GM12878 (cell line): ENCODE measurements at regions not wholly inside any gene's neighbourhood (a gene's known extent, or its start where the extent isn't known, plus 50 kb on each side); places are given as distances from the start of the nearest gene placed in this dataset.

Experiments
- ATAC-seq: fragments of 200-7000 bp; cut with Tn5 transposase; 3 replicates; pipeline ENCODE4 v1.9.1; 2020; ENCODE audit warnings: mild to moderate bottlenecking, moderate library complexity
- BruUV-seq: library from RNA; stranded (reverse); fragments of 400-500 nt; replicated peaks from 2 replicates; lab custom pipeline; 2021; lab: Mats Ljungman, UMichigan
- CTCF ChIA-PET: fragments of 300-600 bp; sonication (Branson Sonifier 250); formaldehyde crosslinking; extraction: SDS; loops from one replicate; lab custom pipeline; 2021; ENCODE audit warnings: inconsistent platforms; lab: Yijun Ruan, JAX
- POLR2A ChIA-PET: fragments of 350-600 bp; formaldehyde crosslinking; extraction: SDS; loops from one replicate; lab custom pipeline; 2021; ENCODE audit warnings: inconsistent platforms; lab: Charles Lee
- RAD21 ChIA-PET: fragments of 300-600 bp; sonication (Branson Sonifier 250); formaldehyde crosslinking; loops from one replicate; lab custom pipeline; 2023; ENCODE audit warnings: antibody characterized with exemption; ENCODE audit not compliant: unreplicated experiment; lab: Charles Lee
- SMC1A ChIA-PET: fragments of 300-600 bp; sonication (Branson Sonifier 250); formaldehyde crosslinking; loops from one replicate; lab custom pipeline; 2023; ENCODE audit not compliant: unreplicated experiment, uncharacterized antibody; lab: Charles Lee
- DNase-seq: peaks from one replicate; pipeline ENCODE4 v3.0.0-alpha.2; 2011; ENCODE audit warnings: low read depth, low spot score
- FAIRE-seq: peaks from 3 replicates; lab custom pipeline; 2011; peaks lifted over from hg19 to GRCh38; lab: Jason Lieb, UNC
- H2AFZ ChIP-seq: 2 replicates; pipeline ENCODE4 v1.6.0; 2011; ENCODE audit warnings: low read depth, low read length, control low read depth; ENCODE audit not compliant: control insufficient read depth
- H3K27ac ChIP-seq: 2 replicates; pipeline ENCODE4 v1.5.1; 2011; ENCODE audit warnings: control low read depth; ENCODE audit not compliant: control insufficient read depth, insufficient read depth
- H3K27me3 ChIP-seq, 2 experiments: replicated peaks in 1 of 2; 2 replicates each; pipeline versions ENCODE4 v1.6.0 to v1.6.1; 2011; ENCODE audit warnings: low read length in 1 of 2; ENCODE audit not compliant: control insufficient read depth in 2 of 2, insufficient read depth in 2 of 2
- H3K36me3 ChIP-seq, 2 experiments: 2 replicates each; pipeline ENCODE4 v1.5.1; 2011; ENCODE audit warnings: low read length in 1 of 2; ENCODE audit not compliant: control insufficient read depth in 2 of 2, insufficient read depth in 2 of 2
- H3K4me1 ChIP-seq: 2 replicates; pipeline ENCODE4 v1.6.1; 2011; ENCODE audit warnings: mild to moderate bottlenecking, low read length, moderate library complexity, mixed read lengths; ENCODE audit not compliant: control insufficient read depth, insufficient read depth
- H3K4me2 ChIP-seq: 2 replicates; pipeline ENCODE4 v1.6.0; 2011; ENCODE audit warnings: control low read depth; ENCODE audit not compliant: control insufficient read depth, insufficient read depth
- H3K4me3 ChIP-seq: fragments of 200-600 bp; sonication (generic); 2 replicates; pipeline ENCODE4 v1.5.1; 2016
- H3K79me2 ChIP-seq: 2 replicates; pipeline ENCODE4 v1.6.0; 2011; ENCODE audit warnings: low read length; ENCODE audit not compliant: control insufficient read depth, insufficient read depth
- H3K9ac ChIP-seq: 2 replicates; pipeline ENCODE4 v1.8.0; 2011; ENCODE audit warnings: low read length, control low read depth, mixed read lengths; ENCODE audit not compliant: control insufficient read depth, insufficient read depth
- H3K9me3 ChIP-seq: replicated peaks from 3 replicates; pipeline ENCODE4 v1.5.1; 2011; ENCODE audit warnings: mild to moderate bottlenecking, low read length; ENCODE audit not compliant: control insufficient read depth, insufficient read depth
- H4K20me1 ChIP-seq: 2 replicates; pipeline ENCODE4 v1.6.0; 2011; ENCODE audit not compliant: control insufficient read depth, insufficient read depth
- CBFB ChIP-seq: IDR thresholded peaks from 2 replicates; pipeline ENCODE4 v1.6.1; 2016; ENCODE audit warnings: antibody characterized with exemption, low read depth
- MTA2 ChIP-seq: fragments of 450-650 bp; IDR thresholded peaks from 2 replicates; pipeline ENCODE4 v1.6.1; 2016; ENCODE audit warnings: low read depth, mild to moderate bottlenecking, moderate library complexity
- MYB ChIP-seq: fragments of 150-350 bp; IDR thresholded peaks from 2 replicates; pipeline ENCODE4 v1.6.1; 2014; ENCODE audit warnings: mild to moderate bottlenecking, low read depth, low read length, borderline replicate concordance
- SMAD1 ChIP-seq: fragments of 450-650 bp; IDR thresholded peaks from 2 replicates; pipeline ENCODE4 v1.6.1; 2018; ENCODE audit warnings: mild to moderate bottlenecking, low read depth; ENCODE audit not compliant: partially characterized antibody
- SMAD5 ChIP-seq: IDR thresholded peaks from 2 replicates; pipeline ENCODE4 v1.6.1; 2016; ENCODE audit warnings: antibody characterized with exemption, low read depth
- TARDBP ChIP-seq: IDR thresholded peaks from 2 replicates; pipeline ENCODE4 v1.6.1; 2016; ENCODE audit warnings: borderline replicate concordance
- ZBTB40 ChIP-seq: fragments of 450-650 bp; IDR thresholded peaks from 2 replicates; pipeline ENCODE4 v1.6.1; 2016; ENCODE audit warnings: mild to moderate bottlenecking, moderate library complexity, borderline replicate concordance
- WGBS: methylation state at CpG from one replicate; pipeline ENCODE4 v1.1.6; 2016; ENCODE audit warnings: low lambda C conversion rate; ENCODE audit not compliant: insufficient replicate concordance, insufficient coverage; ENCODE audit errors: missing lambda C conversion rate; 5-methylcytosine and 5-hydroxymethylcytosine counted together
- in situ Hi-C: fragments of 300-500 bp; cut with MboI; formaldehyde crosslinking; loops from 9 replicates; pipeline ENCODE4 v1.14.3; 2018; ENCODE audit warnings: mixed read lengths
- intact Hi-C: fragments of 100-400 bp; cut with micrococcal nuclease; formaldehyde crosslinking; loops from one replicate; pipeline ENCODE4 v1.14.2; 2022; ENCODE audit not compliant: unreplicated experiment
- TF ChIP-seq, protein P1 (sequence below): fragments of 450-650 bp; formaldehyde crosslinking; IDR thresholded peaks from 2 replicates; pipeline ENCODE4 v1.5.0; 2022; ENCODE audit warnings: mild to moderate bottlenecking, missing genetic modification characterization
- TF ChIP-seq, protein P2 (sequence below): fragments of 450-650 bp; IDR thresholded peaks from 2 replicates; pipeline ENCODE4 v1.6.1; 2017; ENCODE audit warnings: mild to moderate bottlenecking
- TF ChIP-seq, protein P3 (sequence below): fragments of 450-650 bp; IDR thresholded peaks from 2 replicates; pipeline ENCODE4 v1.6.1; 2016; ENCODE audit warnings: mild to moderate bottlenecking

- H3K27ac ChIP-seq = no peak overlapping the region
- H3K36me3 ChIP-seq = no peaks in the 10 kb centered on the region
- CTCF ChIA-PET = no interaction called here
- in situ Hi-C loops (no loop called here), intact Hi-C loops (no loop called here)
- no TSS peak for BruUV-seq
- H3K9me3 ChIP-seq = no peaks in the 10 kb centered on the region
- WGBS = 0% methylated on average over 2 of the region's 2 CpGs
- POLR2A ChIA-PET = no interaction called here
- H3K4me1 ChIP-seq = no peaks in the 10 kb centered on the region; the same call in 1 of the 2 replicates
- TF ChIP-seq ZBTB40 (no peak), MYB (no peak), MTA2 (no peak), SMAD5 (no peak), CBFB (no peak), SMAD1 (no peak), TARDBP (no peak)
- TF ChIP-seq, protein P1, sequence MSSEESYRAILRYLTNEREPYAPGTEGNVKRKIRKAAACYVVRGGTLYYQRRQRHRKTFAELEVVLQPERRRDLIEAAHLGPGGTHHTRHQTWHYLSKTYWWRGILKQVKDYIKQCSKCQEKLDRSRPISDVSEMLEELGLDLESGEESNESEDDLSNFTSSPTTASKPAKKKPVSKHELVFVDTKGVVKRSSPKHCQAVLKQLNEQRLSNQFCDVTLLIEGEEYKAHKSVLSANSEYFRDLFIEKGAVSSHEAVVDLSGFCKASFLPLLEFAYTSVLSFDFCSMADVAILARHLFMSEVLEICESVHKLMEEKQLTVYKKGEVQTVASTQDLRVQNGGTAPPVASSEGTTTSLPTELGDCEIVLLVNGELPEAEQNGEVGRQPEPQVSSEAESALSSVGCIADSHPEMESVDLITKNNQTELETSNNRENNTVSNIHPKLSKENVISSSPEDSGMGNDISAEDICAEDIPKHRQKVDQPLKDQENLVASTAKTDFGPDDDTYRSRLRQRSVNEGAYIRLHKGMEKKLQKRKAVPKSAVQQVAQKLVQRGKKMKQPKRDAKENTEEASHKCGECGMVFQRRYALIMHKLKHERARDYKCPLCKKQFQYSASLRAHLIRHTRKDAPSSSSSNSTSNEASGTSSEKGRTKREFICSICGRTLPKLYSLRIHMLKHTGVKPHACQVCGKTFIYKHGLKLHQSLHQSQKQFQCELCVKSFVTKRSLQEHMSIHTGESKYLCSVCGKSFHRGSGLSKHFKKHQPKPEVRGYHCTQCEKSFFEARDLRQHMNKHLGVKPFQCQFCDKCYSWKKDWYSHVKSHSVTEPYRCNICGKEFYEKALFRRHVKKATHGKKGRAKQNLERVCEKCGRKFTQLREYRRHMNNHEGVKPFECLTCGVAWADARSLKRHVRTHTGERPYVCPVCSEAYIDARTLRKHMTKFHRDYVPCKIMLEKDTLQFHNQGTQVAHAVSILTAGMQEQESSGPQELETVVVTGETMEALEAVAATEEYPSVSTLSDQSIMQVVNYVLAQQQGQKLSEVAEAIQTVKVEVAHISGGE = no peak
- TF ChIP-seq, protein P2, sequence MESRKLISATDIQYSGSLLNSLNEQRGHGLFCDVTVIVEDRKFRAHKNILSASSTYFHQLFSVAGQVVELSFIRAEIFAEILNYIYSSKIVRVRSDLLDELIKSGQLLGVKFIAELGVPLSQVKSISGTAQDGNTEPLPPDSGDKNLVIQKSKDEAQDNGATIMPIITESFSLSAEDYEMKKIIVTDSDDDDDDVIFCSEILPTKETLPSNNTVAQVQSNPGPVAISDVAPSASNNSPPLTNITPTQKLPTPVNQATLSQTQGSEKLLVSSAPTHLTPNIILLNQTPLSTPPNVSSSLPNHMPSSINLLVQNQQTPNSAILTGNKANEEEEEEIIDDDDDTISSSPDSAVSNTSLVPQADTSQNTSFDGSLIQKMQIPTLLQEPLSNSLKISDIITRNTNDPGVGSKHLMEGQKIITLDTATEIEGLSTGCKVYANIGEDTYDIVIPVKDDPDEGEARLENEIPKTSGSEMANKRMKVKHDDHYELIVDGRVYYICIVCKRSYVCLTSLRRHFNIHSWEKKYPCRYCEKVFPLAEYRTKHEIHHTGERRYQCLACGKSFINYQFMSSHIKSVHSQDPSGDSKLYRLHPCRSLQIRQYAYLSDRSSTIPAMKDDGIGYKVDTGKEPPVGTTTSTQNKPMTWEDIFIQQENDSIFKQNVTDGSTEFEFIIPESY = no peak
- TF ChIP-seq, protein P3, sequence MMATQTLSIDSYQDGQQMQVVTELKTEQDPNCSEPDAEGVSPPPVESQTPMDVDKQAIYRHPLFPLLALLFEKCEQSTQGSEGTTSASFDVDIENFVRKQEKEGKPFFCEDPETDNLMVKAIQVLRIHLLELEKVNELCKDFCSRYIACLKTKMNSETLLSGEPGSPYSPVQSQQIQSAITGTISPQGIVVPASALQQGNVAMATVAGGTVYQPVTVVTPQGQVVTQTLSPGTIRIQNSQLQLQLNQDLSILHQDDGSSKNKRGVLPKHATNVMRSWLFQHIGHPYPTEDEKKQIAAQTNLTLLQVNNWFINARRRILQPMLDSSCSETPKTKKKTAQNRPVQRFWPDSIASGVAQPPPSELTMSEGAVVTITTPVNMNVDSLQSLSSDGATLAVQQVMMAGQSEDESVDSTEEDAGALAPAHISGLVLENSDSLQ = no peak
- H3K27me3 ChIP-seq = no peaks in the 10 kb centered on the region
- H3K79me2 ChIP-seq = no peaks in the 10 kb centered on the region
- H3K4me3 ChIP-seq = no peak overlapping the region
- H3K9ac ChIP-seq = no peak overlapping the region
- FAIRE-seq = no peak
- no peak overlapping the region for H3K4me2 ChIP-seq
- no peak overlapping the region for H2AFZ ChIP-seq
- H4K20me1 ChIP-seq = no peaks in the 10 kb centered on the region
- no peak for ATAC-seq
- DNase-seq = no peak
- RAD21 ChIA-PET = interaction anchor here (1.2 kb wide), 1 partner anchor 9 kb away, joined by 4 read pairs; no protein-coding TSS in a partner anchor
- SMC1A ChIA-PET = interaction anchor here (1.0 kb wide), 1 partner anchor 290 kb away, joined by 3 read pairs; no protein-coding TSS in a partner anchor
Measured at GRCh38 chr12:115203701-115204100, 519.7 kb upstream of the TBX3 start.
